ENCODE measurements at regions not wholly inside any gene's neighbourhood (a gene's known extent, or its start where the extent isn't known, plus 50 kb on each side); places are given as distances from the start of the nearest gene placed in this dataset.
A peak's percentile ranks its signal among the peaks of the same experiment; 100 is the strongest.

DNA sequence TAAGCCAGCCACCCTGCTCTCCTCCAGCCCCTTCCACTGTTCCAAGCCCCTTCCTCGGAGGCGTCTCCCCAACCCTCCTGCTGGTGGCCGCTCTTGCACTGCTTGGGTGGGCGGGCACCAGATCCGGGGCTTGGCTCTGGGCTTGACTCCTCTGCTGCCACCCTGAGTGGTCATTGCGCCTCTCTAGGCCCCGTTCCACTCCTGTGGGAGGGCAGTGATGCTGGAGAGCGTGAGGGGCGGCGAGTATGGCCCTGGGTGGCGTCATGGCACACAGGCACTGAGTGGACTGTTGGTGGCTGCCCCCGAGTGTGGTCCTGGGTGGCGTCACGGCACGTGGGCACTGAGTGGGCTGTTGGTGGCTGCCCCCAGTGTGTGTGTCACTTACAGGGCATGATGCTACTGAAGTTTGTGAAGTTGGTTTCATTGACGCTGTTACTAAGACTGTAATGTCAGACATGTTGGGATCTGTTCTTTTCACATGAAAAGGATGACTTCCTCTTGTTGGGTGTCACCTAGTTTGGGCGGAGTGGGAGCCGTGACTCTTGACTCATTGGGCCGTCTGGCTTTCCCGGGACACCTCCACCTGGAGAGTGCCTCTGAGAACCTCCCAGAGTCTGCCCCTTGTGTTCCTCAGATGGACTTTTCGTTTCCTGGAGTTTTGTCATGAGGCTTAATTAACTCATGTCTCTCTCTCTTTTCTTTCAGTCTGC is 55.9 kb upstream of the HGFAC start:
- TF ChIP-seq, protein P1, sequence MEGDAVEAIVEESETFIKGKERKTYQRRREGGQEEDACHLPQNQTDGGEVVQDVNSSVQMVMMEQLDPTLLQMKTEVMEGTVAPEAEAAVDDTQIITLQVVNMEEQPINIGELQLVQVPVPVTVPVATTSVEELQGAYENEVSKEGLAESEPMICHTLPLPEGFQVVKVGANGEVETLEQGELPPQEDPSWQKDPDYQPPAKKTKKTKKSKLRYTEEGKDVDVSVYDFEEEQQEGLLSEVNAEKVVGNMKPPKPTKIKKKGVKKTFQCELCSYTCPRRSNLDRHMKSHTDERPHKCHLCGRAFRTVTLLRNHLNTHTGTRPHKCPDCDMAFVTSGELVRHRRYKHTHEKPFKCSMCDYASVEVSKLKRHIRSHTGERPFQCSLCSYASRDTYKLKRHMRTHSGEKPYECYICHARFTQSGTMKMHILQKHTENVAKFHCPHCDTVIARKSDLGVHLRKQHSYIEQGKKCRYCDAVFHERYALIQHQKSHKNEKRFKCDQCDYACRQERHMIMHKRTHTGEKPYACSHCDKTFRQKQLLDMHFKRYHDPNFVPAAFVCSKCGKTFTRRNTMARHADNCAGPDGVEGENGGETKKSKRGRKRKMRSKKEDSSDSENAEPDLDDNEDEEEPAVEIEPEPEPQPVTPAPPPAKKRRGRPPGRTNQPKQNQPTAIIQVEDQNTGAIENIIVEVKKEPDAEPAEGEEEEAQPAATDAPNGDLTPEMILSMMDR (IDR thresholded peaks at IDR 0.05; ENCODE audit: control insufficient read depth, extremely low read depth, insufficient read depth): no peak
- no peak overlapping the region for H3K4me3 ChIP-seq (ENCODE audit: low read depth, low read length)
- no peak for DNase-seq (ENCODE audit: low read depth)

DNA sequence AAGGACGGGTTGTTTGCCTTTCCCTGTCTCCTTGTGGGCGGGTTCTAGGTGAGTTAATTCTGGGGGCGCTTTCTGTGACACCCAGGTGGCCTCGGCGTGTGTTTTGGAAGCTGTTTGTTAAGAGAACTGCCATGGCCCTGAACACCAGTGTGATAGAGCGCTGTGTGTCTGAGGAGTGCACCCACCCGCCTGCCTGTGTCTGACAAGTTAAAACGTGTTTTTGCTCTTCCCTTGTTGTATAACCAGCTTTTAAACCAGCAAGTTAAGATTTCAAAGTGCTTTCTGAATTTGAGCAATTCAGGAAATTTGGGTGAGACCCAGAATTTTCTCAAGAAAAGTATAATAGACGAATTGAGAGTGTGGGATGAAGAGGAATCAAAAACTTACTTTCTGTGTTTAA is 55.2 kb upstream of the HGFAC start:
- H3K4me3 ChIP-seq (ENCODE audit: low read depth, low read length): no peak overlapping the region
- DNase-seq (ENCODE audit: low read depth): no peak
- TF ChIP-seq, protein P1 (IDR thresholded peaks at IDR 0.05; ENCODE audit: control insufficient read depth, extremely low read depth, insufficient read depth): no peak

DNA sequence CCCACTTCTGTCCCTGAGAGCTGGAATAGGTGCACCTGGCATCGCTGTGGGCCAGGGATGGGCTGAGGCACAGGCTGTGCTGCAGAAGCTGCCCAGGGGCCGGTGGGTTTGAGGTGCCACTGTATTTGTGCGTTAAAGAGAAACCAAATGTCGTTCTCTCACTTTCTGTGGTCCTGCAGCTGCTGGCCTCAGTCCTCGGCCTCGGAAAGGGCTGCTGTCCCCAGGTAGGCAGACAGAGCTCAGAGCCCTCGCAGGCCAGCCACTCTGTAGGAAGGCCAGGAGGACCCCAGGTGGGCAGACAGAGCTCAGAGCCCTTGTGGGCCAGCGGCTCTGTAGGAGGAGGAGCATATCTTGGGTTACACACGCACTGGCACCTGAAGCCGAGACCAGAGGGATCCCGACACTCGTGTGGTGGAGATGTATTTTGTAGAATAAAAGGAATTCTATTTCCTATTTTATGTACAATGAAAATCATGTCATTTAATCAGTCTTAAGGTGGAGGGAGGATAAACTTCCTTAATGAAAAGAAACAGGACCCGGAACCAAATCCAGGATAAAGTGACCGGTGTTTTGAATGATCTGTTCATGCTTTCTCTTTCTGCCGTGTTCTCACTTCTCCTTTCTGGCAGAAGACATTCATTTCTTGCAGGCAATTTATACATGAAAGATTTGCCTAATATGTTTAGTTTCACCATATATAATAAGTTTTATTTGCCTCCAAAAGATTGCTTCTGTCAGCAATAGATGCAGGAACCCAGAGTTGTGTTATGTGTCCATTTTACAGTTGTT is 54.4 kb upstream of the HGFAC start:
- TF ChIP-seq, protein P1 (IDR thresholded peaks at IDR 0.05; ENCODE audit: control insufficient read depth, extremely low read depth, insufficient read depth): no peak
- DNase-seq (ENCODE audit: low read depth): no peak
- peak overlapping the region; percentile 3; the same call in 1 of the 2 replicates for H3K4me3 ChIP-seq (ENCODE audit: low read depth, low read length)

DNA sequence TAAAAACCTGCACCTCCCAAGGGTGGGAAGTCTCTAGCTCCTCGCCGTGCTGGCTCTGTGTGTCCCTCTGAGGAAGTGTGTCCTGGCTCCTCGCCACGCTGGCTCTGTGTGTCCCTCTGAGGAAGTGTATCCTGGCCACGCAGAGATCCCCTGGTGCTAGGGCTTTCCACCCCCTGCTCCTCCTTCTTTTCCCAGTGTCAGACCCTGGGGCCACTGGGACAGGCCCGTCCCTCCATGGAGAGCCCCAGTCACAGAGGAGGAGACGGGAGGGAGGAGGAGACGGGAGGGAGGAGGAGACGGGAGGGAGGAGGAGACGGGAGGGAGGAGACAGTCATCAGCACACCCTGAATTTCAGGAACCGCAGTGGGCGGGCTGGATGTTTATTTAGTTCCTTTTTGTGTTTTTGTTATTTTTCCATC is 53.8 kb upstream of the HGFAC start:
- TF ChIP-seq, protein P1 (IDR thresholded peaks at IDR 0.05; ENCODE audit: control insufficient read depth, extremely low read depth, insufficient read depth): no peak
- H3K4me3 ChIP-seq (ENCODE audit: low read depth, low read length): peak overlapping the region; percentile 3; the same call in 1 of the 2 replicates
- DNase-seq (ENCODE audit: low read depth): peak; percentile 63

- H3K4me3 ChIP-seq (ENCODE audit: low read depth, low read length): no peak overlapping the region
- DNase-seq (ENCODE audit: low read depth): no peak
Observed at GRCh38 chr4:3388471-3389232, 53.1 kb upstream of the HGFAC start.

More at GRCh38 chr4:3388471-3389232, 53.1 kb upstream of the HGFAC start:
- TF ChIP-seq, protein P1 (IDR thresholded peaks at IDR 0.05; ENCODE audit: control insufficient read depth, extremely low read depth, insufficient read depth): no peak
